Stimulated activated CD8-positive, alpha-beta memory T cell treated with anti-CD3 and anti-CD28 coated beads, Interleukin-12 subunit alpha, Interleukin-12 subunit beta, amount 100 ng/mL, for 24 hours (primary cell): ENCODE measurements at regions not wholly inside any gene's neighbourhood (a gene's known extent, or its start where the extent isn't known, plus 50 kb on each side); places are given as distances from the start of the nearest gene placed in this dataset.
"Not testable (repeated sequence)": the region's sequence is repeated elsewhere in the genome, so short reads cannot be mapped to it uniquely, and the experiment has no call there.

Experiments used
- DNase-seq: peaks from one replicate; pipeline ENCODE4 v3.0.0-alpha.2; 2020; ENCODE audit errors: extremely low read depth

GRCh38 chr7:32648408-32649156, 153.3 kb downstream of the AVL9 start:
- no peak for DNase-seq

GRCh38 chr7:32645255-32645654, 150.0 kb downstream of the AVL9 start:
- DNase-seq: not testable (repeated sequence)

GRCh38 chr7:32643194-32643593, 147.9 kb downstream of the AVL9 start:
- no peak for DNase-seq

DNA sequence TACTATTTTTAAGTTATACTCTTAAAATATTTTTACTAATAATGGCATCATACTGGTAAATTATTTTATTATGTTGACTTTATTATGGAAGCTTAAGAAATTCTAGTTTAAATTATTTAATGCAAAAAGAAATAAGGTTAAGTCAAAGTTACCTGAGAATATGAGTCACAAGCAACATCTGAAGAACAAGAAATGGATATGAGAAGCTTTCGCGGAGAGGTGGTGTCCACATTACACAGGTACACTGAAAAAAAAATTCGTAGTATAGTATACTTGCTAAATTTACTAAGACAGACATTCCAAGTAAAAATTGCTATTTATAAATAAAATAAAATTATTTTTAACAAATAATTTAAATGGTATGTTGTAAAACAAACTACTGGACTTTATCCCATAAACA, 143.8 kb downstream of the AVL9 start:
- DNase-seq: no peak

DNA sequence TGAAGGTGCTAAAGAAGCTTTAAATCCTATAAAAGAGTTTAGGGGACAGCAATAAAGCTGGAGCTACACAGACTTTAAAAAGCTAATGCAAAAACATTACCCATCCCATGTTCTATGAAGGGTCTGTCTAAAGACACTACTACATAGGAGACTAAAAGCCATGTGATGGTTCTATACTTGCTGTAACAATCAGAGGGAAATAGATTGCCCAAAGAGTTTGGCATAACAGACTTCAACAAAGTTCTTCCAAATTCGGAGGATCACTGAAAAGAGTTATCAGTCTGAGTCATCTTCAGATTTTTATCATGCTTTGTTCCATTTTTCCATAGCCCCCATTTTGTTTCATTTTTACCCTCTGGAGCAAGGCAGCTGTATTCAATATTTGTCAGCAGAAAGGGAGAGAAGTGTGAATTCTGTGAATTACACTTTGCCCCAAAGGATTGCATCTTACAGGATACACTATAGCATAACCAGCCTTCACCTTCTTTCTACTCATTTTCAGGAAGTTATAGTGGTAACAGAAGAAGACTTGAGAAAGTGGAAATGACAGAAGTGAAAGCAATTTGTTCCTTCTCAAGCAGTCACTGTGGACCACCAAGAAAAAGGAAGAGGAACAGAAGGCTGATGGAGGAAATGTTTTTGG, 143.3 kb downstream of the AVL9 start:
- not testable (repeated sequence) for DNase-seq
